Esophagus muscularis mucosa (tissue), 4 donors: ENCODE measurements at regions not wholly inside any gene's neighbourhood (a gene's known extent, or its start where the extent isn't known, plus 50 kb on each side); places are given as distances from the start of the nearest gene placed in this dataset.

Source experiments
- DNase-seq: peaks from one replicate; pipeline ENCODE4 v3.0.0-alpha.2; 2017; ENCODE audit errors: extremely low spot score
- H3K27ac ChIP-seq, 4 donors: fragments of 200-600 bp; sonication (generic); replicated peaks in 1 of 4; 1 replicate in 3 of 4; 2 replicates in 1 of 4; pipeline ENCODE4 v1.5.1; 2016 to 2019; ENCODE audit warnings: mild to moderate bottlenecking in 1 of 4
- H3K27me3 ChIP-seq, 4 donors: fragments of 200-600 bp; sonication (generic); one replicate each; pipeline versions ENCODE4 v1.5.1 to v1.6.0; 2016 to 2019
- H3K36me3 ChIP-seq, 4 donors: fragments of 200-600 bp; sonication (generic); one replicate each; pipeline ENCODE4 v1.5.1; 2016 to 2019
- H3K4me1 ChIP-seq, 4 donors: fragments of 200-600 bp; sonication (generic); one replicate each; pipeline ENCODE4 v1.5.1; 2016 to 2019
- H3K4me3 ChIP-seq, 4 donors: fragments of 200-600 bp; sonication (generic); 1 replicate in 2 of 4; 2 replicates in 2 of 4; pipeline ENCODE4 v1.5.1; 2016 to 2019; ENCODE audit warnings: mild to moderate bottlenecking in 4 of 4, moderate library complexity in 1 of 4
- H3K9me3 ChIP-seq, 4 donors: fragments of 200-600 bp; sonication (generic); 1 replicate in 3 of 4; 2 replicates in 1 of 4; pipeline ENCODE4 v1.5.1; 2016 to 2019
- EP300 ChIP-seq: sonication (generic); formaldehyde crosslinking; IDR thresholded peaks from one replicate; pipeline ENCODE4 v1.6.1; 2017; ENCODE audit warnings: antibody characterized with exemption
- POLR2A ChIP-seq: fragments of 450-650 bp; IDR thresholded peaks from one replicate; pipeline ENCODE4 v1.6.1; 2017; ENCODE audit warnings: antibody characterized with exemption, moderate library complexity, mild to moderate bottlenecking, low read depth
- POLR2AphosphoS5 ChIP-seq, 2 donors: sonication (generic); formaldehyde crosslinking; IDR thresholded peaks; one replicate each; pipeline ENCODE4 v1.6.1; 2017; ENCODE audit warnings: antibody characterized with exemption in 2 of 2
- WGBS: methylation state at CpG from one replicate; pipeline ENCODE4 v1.1.5; 2018; 5-methylcytosine and 5-hydroxymethylcytosine counted together
- intact Hi-C: fragments of 100-400 bp; cut with DNase I; formaldehyde crosslinking; loops from one replicate; pipeline ENCODE4 v1.15.1; 2023
- TF ChIP-seq, protein P1 (sequence below), 3 experiments: fragments of 200-600 bp in 2 of 3; fragments of 450-650 bp in 1 of 3; sonication (generic) in 2 of 3; IDR thresholded peaks; one replicate each; pipeline ENCODE4 v1.5.1; 2017 to 2019; ENCODE audit warnings: antibody characterized with exemption in 3 of 3, mild to moderate bottlenecking in 2 of 3, moderate library complexity in 1 of 3

DNA sequence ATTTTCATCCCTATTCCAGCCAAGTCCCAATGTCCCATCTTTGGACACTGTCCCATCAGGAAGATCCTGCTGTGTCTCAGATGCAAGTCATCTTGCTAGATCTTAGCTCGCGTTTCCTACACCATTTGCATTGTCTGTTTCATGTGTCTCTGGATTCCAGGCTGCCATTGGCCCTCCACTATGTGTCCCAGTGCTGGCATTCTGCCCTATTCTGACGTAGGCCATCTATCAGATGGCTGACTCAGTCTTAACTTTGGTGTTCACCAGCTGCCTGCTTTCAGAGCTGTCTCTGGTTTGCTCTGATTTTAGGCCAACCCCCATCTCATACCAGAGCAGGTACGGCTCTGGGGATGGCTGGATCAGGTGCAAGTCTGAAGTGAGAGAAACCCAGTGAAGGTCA lies 300.9 kb upstream of the ASIC2 start:
- 74% methylated on average over 4 of the region's 4 CpGs for WGBS
- H3K36me3 ChIP-seq = no peaks in the 10 kb centered on the region
- H3K4me3 ChIP-seq = no peak overlapping the region
- DNase-seq = no peak
- peaks cover 0 to 17% (median 9%) of the 10 kb centered on the region in 4 donors for H3K4me1 ChIP-seq
- intact Hi-C loops = no loop called here
- no peaks in the 10 kb centered on the region for H3K9me3 ChIP-seq
- H3K27ac ChIP-seq = no peak overlapping the region
- no peak for TF ChIP-seq EP300
- H3K27me3 ChIP-seq = no peaks in the 10 kb centered on the region

DNA sequence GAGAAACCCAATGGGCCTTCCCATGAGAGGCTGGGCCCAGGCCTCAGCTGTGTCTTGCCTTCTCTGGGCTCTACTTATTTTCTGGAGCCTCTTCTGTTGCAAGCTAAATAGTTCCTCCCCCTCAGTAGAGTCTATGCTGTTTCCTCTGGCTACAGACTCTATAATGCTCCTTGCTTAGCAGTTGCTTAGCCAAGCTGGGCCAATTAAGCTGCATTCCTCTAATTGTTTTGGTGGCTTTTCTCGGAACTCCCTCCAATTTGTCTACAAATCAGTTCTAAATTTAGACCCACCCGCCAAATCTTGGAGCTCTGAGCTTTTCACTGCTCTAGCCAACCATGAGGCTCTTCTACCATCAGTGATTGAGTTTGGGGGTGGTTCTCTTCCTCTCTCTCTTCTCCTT lies 302.7 kb upstream of the ASIC2 start:
- no peak for TF ChIP-seq POLR2A
- TF ChIP-seq POLR2AphosphoS5 (IDR thresholded peaks at IDR 0.05) = no peak
- TF ChIP-seq, protein P1, sequence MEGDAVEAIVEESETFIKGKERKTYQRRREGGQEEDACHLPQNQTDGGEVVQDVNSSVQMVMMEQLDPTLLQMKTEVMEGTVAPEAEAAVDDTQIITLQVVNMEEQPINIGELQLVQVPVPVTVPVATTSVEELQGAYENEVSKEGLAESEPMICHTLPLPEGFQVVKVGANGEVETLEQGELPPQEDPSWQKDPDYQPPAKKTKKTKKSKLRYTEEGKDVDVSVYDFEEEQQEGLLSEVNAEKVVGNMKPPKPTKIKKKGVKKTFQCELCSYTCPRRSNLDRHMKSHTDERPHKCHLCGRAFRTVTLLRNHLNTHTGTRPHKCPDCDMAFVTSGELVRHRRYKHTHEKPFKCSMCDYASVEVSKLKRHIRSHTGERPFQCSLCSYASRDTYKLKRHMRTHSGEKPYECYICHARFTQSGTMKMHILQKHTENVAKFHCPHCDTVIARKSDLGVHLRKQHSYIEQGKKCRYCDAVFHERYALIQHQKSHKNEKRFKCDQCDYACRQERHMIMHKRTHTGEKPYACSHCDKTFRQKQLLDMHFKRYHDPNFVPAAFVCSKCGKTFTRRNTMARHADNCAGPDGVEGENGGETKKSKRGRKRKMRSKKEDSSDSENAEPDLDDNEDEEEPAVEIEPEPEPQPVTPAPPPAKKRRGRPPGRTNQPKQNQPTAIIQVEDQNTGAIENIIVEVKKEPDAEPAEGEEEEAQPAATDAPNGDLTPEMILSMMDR (IDR thresholded peaks at IDR 0.05) = no peak
- no peak for TF ChIP-seq EP300
- no peaks in the 10 kb centered on the region for H3K9me3 ChIP-seq
- H3K27me3 ChIP-seq = no peaks in the 10 kb centered on the region
- intact Hi-C loops = no loop called here
- no peak for DNase-seq
- H3K27ac ChIP-seq = no peak overlapping the region
- H3K36me3 ChIP-seq = no peaks in the 10 kb centered on the region
- no peak overlapping the region for H3K4me3 ChIP-seq
- peaks cover 0 to 17% (median 7%) of the 10 kb centered on the region in 4 donors for H3K4me1 ChIP-seq
- WGBS = 29% methylated on average over 2 of the region's 2 CpGs

DNA sequence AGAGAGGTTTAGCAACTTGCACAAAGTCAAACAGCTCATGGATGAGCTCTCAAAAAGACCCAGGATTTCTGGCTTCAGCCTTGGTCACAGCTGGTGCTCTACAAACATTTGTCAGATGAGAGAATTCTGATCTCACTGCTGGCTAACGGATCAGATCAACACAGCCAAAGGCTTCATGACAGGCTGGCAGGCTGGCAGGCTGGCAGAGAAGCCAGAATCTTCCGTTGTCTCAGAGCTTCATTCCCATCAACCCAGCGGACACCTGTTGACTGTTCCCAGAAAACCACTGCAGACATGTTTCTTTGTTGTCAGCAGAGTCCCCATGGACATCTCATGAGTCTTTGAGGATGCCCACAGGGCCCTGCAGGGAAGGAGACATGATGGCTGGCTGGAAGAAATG lies 303.8 kb upstream of the ASIC2 start:
- peaks cover 0 to 17% (median 7%) of the 10 kb centered on the region in 4 donors for H3K4me1 ChIP-seq
- no peaks in the 10 kb centered on the region for H3K36me3 ChIP-seq
- no peaks in the 10 kb centered on the region for H3K27me3 ChIP-seq
- WGBS = 78% methylated on average over 3 of the region's 3 CpGs
- no peak overlapping the region for H3K27ac ChIP-seq
- intact Hi-C loops = no loop called here
- no peaks in the 10 kb centered on the region for H3K9me3 ChIP-seq
- no peak overlapping the region for H3K4me3 ChIP-seq
- TF ChIP-seq POLR2A (no peak), POLR2AphosphoS5 (IDR thresholded peaks at IDR 0.05) (no peak), EP300 (no peak)
- TF ChIP-seq, protein P1 (IDR thresholded peaks at IDR 0.05) = no peak
- DNase-seq = no peak

DNA sequence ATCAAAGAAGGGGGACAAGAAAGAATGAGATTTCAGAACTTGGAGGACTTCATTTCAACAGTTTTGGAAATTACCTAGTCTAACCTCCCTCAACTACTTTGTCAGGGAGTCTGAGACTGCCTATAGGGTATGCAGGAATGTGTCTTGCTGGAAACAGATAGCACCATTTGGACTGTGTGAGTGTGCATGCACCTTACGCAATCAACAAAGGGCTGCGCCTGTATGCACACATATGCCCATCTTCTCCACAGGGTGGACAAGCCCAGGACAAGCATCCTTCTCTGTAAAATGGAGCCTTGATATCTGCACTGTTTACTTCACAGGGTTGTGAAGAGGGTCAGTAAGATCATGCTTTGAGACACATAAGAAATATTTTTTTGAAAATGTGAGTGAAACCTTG lies 305.7 kb upstream of the ASIC2 start:
- no peaks in the 10 kb centered on the region for H3K36me3 ChIP-seq
- H3K4me3 ChIP-seq = no peak overlapping the region
- TF ChIP-seq POLR2A (no peak), POLR2AphosphoS5 (IDR thresholded peaks at IDR 0.05) (no peak), EP300 (no peak)
- TF ChIP-seq, protein P1 (IDR thresholded peaks at IDR 0.05) = no peak
- no peak for DNase-seq
- H3K27me3 ChIP-seq = no peaks in the 10 kb centered on the region
- H3K4me1 ChIP-seq = peaks cover 0 to 17% (median 7%) of the 10 kb centered on the region in 4 donors
- intact Hi-C loops = no loop called here
- no peak overlapping the region for H3K27ac ChIP-seq
- 100% methylated on average over 2 of the region's 2 CpGs for WGBS
- no peaks in the 10 kb centered on the region for H3K9me3 ChIP-seq

DNA sequence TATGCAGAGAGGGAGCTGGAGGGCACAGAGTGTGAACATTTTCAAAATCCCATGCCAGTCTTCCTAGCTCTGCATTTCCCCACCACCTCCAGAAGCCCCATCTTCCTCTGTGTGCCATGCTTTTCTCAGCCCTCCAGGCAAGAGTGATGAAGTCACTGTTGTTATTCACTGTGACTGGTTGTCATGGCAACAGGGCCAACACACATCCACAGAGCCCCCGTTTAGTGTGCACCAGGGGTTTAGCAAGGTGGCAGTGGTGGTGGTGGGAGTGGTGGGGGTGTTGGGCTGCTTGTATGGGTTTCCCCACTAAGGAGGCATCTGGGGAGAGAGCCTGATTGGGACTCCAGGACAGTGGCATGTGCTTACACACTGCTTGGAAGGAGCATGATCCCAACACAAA lies 309.9 kb upstream of the ASIC2 start:
- Histone ChIP-seq H3K27ac (no peak overlapping the region), H3K4me3 (no peak overlapping the region), H3K9me3 (no peaks in the 10 kb centered on the region), H3K36me3 (no peaks in the 10 kb centered on the region), H3K27me3 (peaks cover 0 to 22% (median 0%) of the 10 kb centered on the region in 4 donors), H3K4me1 (no peaks in the 10 kb centered on the region)
- WGBS = 80% methylated on average over 1 of the region's 1 CpG
- intact Hi-C loops = no loop called here
- TF ChIP-seq POLR2A (no peak), EP300 (no peak), POLR2AphosphoS5 (IDR thresholded peaks at IDR 0.05) (no peak)
- TF ChIP-seq, protein P1 (IDR thresholded peaks at IDR 0.05) = no peak
- DNase-seq = no peak
